Pancreas (tissue), 10 donors: ENCODE measurements at regions not wholly inside any gene's neighbourhood (a gene's known extent, or its start where the extent isn't known, plus 50 kb on each side); places are given as distances from the start of the nearest gene placed in this dataset.

ENCODE experiments used
- ATAC-seq, 4 donors: fragments of 200-7000 bp; cut with Tn5 transposase; one replicate each; pipeline versions ENCODE4 v1.8.0 to v1.9.1; 2020; ENCODE audit warnings: mild to moderate bottlenecking in 4 of 4, moderate library complexity in 4 of 4
- DNase-seq, 6 donors: peaks; one replicate each; pipeline ENCODE4 v3.0.0-alpha.2; 2020
- FAIRE-seq: peaks from 2 replicates; lab custom pipeline; 2012; peaks lifted over from hg19 to GRCh38; lab: Jason Lieb, UNC
- H3K27ac ChIP-seq, 4 donors: fragments of 200-600 bp; sonication (generic); 1 replicate in 3 of 4; 2 replicates in 1 of 4; pipeline versions ENCODE4 v1.5.0 to v1.8.0; 2020
- H3K27me3 ChIP-seq, 4 donors: fragments of 200-600 bp; one replicate each; pipeline ENCODE4 v1.8.0; 2021
- H3K36me3 ChIP-seq, 3 donors: fragments of 200-600 bp; sonication (generic) in 1 of 3; one replicate each; pipeline versions ENCODE4 v1.5.0 to v1.8.0; 2020 to 2021
- H3K4me1 ChIP-seq, 3 donors: fragments of 200-600 bp; one replicate each; pipeline ENCODE4 v1.8.0; 2021
- H3K4me3 ChIP-seq, 4 donors: fragments of 200-600 bp; sonication (generic) in 2 of 4; one replicate each; pipeline versions ENCODE4 v1.5.0 to v1.8.0; 2020 to 2021
- H3K9me3 ChIP-seq, 4 donors: fragments of 200-600 bp; one replicate each; pipeline ENCODE4 v1.8.0; 2021
- CTCF ChIP-seq, 4 donors: fragments of 200-600 bp; sonication (generic) in 3 of 4; IDR thresholded peaks; one replicate each; pipeline versions ENCODE4 v1.5.0 to v1.8.0; 2021; ENCODE audit warnings: antibody characterized with exemption in 4 of 4
- WGBS, 2 donors: extraction: QIAGEN DNeasy Blood & Tissue Kit; methylation state at CpG; one replicate each; pipeline ENCODE4 v1.1.7; 2013; 5-methylcytosine and 5-hydroxymethylcytosine counted together
- intact Hi-C, 3 donors: fragments of 100-400 bp; cut with DNase I; formaldehyde crosslinking; loops; one replicate each; pipeline versions ENCODE4 v1.11.1 to v1.14.2; 2022
- donor health status: healthy with polysubstance abuse.
- donor health status: DM: no; HTN: no; CAD: no; lungs with moderate emphysema.
- donor health status: DM: no; HTN: no; CAD: no.
- donor health status: control.
- donor health status: control.
- donor health status: Bipolar disorder and iron deficiency.
- donor health status: DM: yes; HTN: yes; CAD: no.
- donor health status: DM: no; HTN: no; CAD: no.
- donor health status: DM: no; HTN: no; CAD: no.
- donor health status: DM: yes; HTN: yes; CAD: no.

GRCh38 chr3:5494905-5495519 is 307.5 kb downstream of the EDEM1 start:
- Histone ChIP-seq H3K9me3 (no peaks in the 10 kb centered on the region), H3K4me3 (no peak overlapping the region), H3K27ac (no peak overlapping the region), H3K27me3 (no peaks in the 10 kb centered on the region), H3K4me1 (peaks cover 0 to 4% (median 0%) of the 10 kb centered on the region in 3 donors), H3K36me3 (no peaks in the 10 kb centered on the region)
- intact Hi-C loops: no loop called here
- WGBS, 2 donors: 63 to 74% methylated on average over 3 of the region's 3 CpGs
- DNase-seq (no peak), FAIRE-seq (no peak), ATAC-seq (no peak)
- no peak for TF ChIP-seq CTCF (IDR thresholded peaks at IDR 0.05)

- Histone ChIP-seq H3K27ac (no peak overlapping the region), H3K27me3 (no peaks in the 10 kb centered on the region), H3K4me3 (no peak overlapping the region), H3K36me3 (no peaks in the 10 kb centered on the region), H3K9me3 (no peaks in the 10 kb centered on the region), H3K4me1 (peaks cover 0 to 4% (median 0%) of the 10 kb centered on the region in 3 donors)
- FAIRE-seq: no peak
- no peak for TF ChIP-seq CTCF (IDR thresholded peaks at IDR 0.05)
- no peak for DNase-seq
- ATAC-seq: no peak
- intact Hi-C loops: no loop called here
Measured at GRCh38 chr3:5497497-5497896, 310.0 kb downstream of the EDEM1 start.

- intact Hi-C loops: no loop called here
- H3K9me3 ChIP-seq: no peaks in the 10 kb centered on the region
- H3K27me3 ChIP-seq: no peaks in the 10 kb centered on the region
- 71 to 83% methylated on average over 2 of the region's 2 CpGs for WGBS, 2 donors
- TF ChIP-seq CTCF (IDR thresholded peaks at IDR 0.05): no peak
- FAIRE-seq (no peak), DNase-seq (no peak), ATAC-seq (no peak)
- H3K4me1 ChIP-seq: peaks cover 0 to 4% (median 0%) of the 10 kb centered on the region in 3 donors
- H3K36me3 ChIP-seq: no peaks in the 10 kb centered on the region
- H3K27ac ChIP-seq: no peak overlapping the region
- no peak overlapping the region for H3K4me3 ChIP-seq
Measured at GRCh38 chr3:5498981-5499380, 311.5 kb downstream of the EDEM1 start.

- H3K36me3 ChIP-seq: no peaks in the 10 kb centered on the region
- ATAC-seq (no peak), FAIRE-seq (no peak), DNase-seq (no peak)
- H3K27me3 ChIP-seq: no peaks in the 10 kb centered on the region
- H3K27ac ChIP-seq: no peak overlapping the region
- intact Hi-C loops: no loop called here
- no peaks in the 10 kb centered on the region for H3K9me3 ChIP-seq
- WGBS, 2 donors: 62 to 68% methylated on average over 1 of the region's 1 CpG
- peaks cover 0 to 4% (median 0%) of the 10 kb centered on the region in 3 donors for H3K4me1 ChIP-seq
- TF ChIP-seq CTCF (IDR thresholded peaks at IDR 0.05): no peak
- H3K4me3 ChIP-seq: no peak overlapping the region
Measured at GRCh38 chr3:5499404-5499803, 311.9 kb downstream of the EDEM1 start.

- DNase-seq (no peak), ATAC-seq (no peak), FAIRE-seq (no peak)
- Histone ChIP-seq H3K36me3 (no peaks in the 10 kb centered on the region), H3K4me1 (peaks cover 0 to 3% (median 0%) of the 10 kb centered on the region in 3 donors), H3K27ac (no peak overlapping the region), H3K27me3 (no peaks in the 10 kb centered on the region), H3K4me3 (no peak overlapping the region), H3K9me3 (no peaks in the 10 kb centered on the region)
- WGBS, 2 donors: 89 to 91% methylated on average over 3 of the region's 3 CpGs
- intact Hi-C loops: no loop called here
- TF ChIP-seq CTCF (IDR thresholded peaks at IDR 0.05): no peak
Measured at GRCh38 chr3:5503136-5503535, 315.6 kb downstream of the EDEM1 start.
